Hematopoietic multipotent progenitor cell treated with erythropoietin and hydrocortisone succinate and interleukin-3 and kit ligand, for 8 days (in vitro differentiated cells): ENCODE measurements at regions not wholly inside any gene's neighbourhood (a gene's known extent, or its start where the extent isn't known, plus 50 kb on each side); places are given as distances from the start of the nearest gene placed in this dataset.
"Not testable (repeated sequence)": the region's sequence is repeated elsewhere in the genome, so short reads cannot be mapped to it uniquely, and the experiment has no call there.

Experiments
- DNase-seq: peaks from one replicate; pipeline ENCODE4 v3.0.0-alpha.2; 2015

DNA sequence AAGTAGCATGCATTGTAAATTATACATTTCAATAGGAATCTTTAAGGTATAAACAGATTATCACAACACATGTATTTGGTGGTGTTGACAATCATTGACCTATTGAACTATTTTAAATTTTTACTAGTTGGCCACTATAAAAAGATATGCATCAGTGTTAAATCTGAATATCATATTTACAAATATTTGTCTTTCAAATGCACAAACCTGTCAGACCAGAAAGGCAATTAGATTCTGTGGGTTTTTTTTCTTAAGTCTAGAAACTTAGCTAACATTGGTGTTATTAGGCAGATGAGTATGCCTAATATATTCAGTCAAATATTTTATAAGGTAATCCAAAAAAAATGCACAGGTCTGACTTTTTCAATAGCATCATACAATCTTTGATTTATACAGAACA is 241.4 kb upstream of the DGKB start:
- DNase-seq: no peak

DNA sequence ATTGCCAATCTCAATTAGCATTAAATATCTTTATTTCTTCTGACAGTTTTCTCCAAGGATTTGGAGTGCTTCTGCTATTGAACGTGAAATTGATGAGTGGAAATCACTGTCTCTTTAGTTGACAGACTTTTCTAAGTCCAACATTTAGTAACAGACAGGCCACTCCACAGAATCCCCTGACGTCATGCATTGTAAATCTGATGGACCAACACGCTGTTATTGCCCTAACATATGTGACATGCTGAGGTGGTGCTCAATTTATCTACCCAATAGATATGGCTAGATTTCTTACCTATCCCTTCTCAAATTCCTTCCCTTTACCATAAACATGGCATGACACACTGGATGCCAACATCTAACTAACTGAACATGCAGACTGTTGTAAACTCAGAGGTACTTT is 240.6 kb upstream of the DGKB start:
- no peak for DNase-seq

DNA sequence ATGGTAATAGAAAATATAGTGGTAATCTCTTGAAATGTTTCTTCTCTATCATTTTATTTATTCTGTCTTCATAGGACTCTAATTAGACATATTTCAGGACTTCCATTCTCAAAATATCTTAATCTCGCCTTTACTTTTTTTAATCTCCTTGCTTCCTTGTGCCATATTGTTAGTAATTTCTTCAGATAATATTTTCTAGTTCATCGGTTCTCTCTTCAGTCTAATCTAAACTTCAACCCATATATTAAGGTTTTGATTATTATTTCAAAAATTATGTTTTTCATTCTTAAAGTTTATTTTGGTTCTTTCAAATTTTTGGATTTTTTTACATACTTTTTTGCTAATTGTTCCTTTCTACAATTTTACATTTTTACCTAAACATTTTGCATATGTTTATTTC is 237.9 kb upstream of the DGKB start:
- DNase-seq: no peak

DNA sequence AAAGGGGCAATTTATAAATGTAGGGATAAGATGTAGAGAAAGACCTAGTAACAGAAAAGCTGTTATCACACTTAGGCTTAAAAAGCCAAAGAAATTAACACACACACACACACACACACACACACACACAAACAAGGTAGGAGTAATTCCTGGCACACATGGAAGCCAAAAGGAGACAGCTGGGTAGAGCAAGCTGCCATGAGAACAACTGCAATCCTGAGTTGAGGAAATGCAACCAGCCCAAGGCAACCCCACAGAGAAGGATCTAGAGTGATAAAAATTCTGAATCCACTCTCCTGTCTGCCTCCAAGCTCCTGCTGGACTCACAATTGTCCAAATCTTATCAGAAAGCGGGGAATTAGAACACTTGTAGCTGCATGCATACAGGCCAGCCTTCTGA is 229.1 kb upstream of the DGKB start:
- DNase-seq: no peak

DNA sequence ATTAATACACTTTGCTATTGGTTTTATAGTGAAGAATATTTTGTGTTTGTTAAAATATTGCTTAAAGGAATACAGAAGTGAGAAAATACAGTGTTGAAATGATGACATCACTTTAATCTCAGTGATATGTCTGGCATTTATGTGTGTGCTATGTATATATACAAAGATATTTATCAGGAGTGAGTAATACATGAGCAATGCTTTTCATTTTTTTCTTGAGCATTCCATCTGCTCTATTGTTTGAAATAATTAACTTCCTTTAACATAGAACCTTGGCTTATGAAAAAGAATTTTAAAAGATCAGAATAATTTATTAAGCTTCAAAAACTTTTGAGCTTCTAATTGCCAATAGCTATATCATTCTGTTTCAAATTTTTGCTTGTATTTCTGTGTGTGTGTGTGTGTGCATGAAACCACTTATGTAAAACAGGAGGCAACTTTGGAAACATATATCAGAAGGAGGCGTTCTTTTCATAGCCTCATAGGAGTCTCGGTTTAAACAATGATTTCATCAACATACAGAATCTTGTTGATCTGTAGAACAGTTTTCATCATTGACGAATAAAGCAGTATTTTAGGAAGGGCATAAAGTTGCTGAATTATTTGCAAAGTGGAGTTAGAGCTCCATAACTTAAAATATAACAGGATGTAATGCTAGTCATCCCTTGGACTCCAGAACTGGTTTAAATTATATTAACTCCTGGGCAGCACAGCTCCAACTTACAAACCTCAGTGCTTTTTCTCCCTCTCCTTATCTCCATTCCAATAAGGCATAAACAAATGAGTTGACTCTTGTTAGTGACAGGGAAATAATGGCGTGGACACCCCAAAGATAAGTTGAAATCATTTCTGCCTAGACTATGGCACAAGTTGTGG is 228.4 kb upstream of the DGKB start:
- no peak for DNase-seq

DNA sequence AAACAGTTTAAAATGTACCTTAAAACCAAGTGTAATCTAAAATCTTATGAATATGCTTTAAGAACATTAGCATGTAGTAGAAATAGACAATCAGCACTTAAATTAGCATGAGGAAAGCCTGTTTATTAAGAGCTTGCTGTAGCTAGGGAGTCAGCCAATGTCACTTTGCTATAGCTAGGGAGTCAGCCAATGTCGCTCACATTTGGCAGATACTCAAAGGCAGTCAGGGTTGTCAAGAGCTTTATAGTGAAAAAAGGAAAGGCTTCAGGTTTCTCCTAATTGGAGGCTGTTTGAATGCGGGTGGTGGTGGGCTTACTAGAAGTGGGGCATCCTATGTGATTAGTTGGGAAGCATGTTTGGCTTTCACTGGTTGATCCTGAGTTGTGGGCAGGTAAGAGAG is 226.2 kb upstream of the DGKB start:
- DNase-seq: no peak

DNA sequence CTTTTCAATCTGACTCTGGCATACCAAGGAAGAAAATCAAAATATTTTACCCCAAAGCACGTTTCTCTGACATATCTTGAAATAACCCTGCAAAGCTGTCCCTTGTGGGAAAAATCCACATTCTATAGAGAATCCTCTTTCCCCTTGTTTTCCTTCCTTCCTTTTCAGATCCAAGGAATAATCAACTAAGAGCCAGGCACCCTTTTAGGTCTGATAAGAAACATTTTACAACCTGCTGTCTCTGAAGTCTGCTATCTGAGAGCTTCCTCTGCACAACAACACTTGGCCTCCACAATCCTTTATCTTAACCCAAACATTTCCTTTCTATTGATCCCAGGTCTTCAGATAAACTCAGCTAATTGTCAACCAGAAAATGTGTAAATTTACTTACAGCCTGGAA is 224.1 kb upstream of the DGKB start:
- not testable (repeated sequence) for DNase-seq

DNA sequence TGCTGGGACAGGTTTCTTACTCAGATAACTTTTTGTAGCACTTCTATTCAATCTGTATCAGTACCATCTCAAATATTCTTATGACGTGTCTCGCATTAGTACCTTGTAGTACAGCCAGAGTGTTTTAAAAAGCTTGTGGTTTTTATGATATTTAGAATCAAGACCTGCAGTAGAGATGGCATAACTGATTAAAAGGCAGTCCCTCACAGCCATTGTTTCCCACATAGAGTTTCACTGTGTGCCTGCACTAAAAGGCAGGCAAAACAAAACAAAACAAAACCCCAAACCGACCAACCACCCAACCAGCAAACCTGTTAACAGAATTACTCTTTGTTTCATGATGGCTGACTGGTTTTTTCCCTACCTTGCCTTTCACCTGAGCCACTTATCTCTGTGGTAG is 221.3 kb upstream of the DGKB start:
- DNase-seq: no peak

DNA sequence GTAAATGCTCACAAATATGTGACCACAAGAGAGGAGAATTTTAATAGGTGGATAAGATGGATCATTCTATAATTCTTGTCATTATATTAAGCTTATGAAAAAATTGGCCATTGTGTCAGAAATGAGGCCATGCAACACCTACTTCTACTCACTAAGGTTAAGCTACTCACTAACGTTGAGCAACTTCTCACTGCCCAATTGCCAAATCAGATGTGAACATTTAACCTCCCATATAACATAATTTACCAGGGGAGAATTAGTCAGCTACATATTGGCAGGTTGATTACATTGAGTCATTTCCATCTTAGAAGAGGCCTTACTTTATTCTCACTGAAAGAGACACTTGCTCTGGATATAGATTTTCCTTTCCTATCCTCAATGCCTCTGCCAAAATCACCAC is 211.2 kb upstream of the DGKB start:
- DNase-seq: no peak

DNA sequence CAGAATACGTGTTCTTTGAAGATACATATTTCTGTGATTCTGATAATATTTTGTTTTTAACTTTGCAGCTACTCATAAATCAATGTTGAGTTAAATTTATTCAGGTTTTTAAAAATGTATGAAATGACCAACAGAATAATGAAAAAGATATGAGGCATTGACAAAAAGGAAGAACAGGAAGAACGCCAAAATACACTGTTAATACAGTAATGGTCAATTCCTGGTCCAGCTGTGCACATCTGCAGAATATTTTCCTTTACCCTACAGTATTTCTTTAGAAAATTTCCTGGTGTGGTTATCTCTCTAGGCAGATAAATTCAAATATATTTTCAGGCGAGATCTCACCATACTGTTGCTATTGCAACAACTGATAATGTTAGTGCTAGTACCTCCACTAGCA is 203.2 kb upstream of the DGKB start:
- no peak for DNase-seq

DNA sequence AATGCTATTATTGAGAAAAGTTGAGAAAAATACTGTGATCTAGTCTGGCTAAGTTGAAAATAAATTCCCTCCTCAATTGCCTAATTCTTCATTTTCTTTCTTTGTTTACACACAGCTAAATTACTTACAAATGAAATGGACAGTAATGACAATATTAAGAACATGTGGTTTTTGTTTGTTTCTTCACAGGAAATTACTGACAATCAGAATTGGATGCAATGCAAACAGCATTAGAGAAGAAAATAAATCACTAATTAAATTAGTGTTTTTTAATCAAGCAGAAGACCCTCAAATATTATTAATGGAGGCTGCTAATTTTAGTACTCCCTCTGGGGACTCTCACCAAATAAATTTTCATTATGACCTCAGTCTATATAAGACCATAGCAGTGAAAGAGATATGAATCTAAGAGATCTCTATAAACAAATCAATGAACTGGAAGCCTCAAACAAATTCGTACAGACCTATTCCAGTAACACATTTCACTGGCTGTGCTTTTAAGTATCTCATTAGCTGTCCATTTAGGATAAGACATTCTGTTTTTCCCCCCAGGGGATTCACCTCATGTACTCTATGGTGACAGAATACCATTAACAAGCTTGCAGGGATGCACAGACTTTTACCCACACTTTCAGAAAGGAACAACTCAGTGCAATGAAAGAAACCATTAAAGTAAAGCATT is 202.0 kb upstream of the DGKB start:
- no peak for DNase-seq

DNA sequence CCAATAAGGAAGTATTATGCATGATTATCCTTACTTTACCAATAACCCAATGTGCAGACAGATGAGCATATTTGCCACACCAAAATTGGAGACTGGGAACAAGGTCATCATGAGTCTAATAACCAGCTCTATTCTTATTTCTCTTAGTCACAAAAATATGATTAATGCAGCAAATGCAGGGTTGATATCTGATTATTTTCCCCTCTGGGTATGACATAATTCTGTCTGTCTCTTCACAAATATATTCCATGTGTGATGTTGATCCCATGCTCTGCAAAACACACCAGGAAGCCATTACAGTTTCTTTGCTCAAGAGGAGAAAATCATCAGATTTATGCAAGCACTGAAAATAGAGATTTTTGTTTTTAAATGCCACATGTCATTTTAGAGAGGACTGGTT is 196.5 kb upstream of the DGKB start:
- DNase-seq: no peak

DNA sequence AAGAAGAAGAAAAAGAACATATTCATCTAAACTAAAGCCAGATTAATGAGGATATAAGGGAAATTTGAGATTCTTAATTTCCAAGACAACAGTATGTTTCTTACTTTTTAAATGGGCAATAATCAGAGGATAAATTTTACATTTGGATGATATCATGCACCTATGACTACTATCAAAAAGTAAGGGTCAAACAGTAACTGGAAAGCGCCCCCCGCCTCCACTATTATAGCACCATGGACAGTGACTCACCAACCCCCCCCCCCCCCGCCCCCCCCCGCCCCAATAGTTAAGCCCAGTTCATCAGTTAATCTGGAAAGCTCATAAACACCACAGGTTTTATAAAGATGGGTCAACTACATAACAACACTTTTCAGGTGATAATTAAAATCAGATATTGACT is 194.3 kb upstream of the DGKB start:
- DNase-seq: no peak

DNA sequence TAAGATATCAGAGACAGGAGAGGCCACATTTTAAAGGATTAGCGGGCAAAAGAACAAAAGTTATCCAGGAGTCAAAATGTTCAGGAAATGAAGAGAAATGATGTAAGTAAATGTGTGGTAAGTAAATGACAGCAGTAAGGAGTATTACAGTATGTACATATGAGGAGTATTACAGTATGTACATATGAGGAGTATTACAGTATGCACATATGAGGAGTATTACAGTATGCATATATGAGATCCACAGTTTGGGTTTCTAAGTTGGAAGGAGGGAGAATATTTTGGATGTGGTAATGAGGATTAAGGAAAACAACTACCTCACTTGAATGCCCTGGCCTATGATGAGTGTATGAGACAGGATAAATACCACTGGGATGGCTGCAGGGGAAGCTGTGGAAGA is 192.4 kb upstream of the DGKB start:
- DNase-seq: no peak

DNA sequence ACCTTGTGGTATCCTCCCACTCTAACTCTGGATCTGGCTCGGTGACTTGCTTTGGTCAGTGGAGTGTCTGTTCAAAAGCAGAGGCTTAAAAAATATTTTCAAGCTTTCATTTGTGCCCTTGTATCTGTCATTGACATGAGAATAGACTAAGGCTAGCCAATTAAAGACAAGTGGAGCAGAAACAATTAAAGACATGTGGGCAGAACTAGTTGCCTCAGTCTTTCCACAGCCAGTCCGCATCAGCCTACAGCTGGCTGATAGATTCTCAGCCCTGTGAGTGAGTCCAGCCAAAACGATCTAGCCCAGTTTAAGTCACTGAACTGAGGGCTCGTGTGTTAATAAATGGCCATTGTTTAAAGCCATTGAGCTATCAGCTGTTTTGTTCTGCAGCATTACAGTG is 185.2 kb upstream of the DGKB start:
- no peak for DNase-seq

DNA sequence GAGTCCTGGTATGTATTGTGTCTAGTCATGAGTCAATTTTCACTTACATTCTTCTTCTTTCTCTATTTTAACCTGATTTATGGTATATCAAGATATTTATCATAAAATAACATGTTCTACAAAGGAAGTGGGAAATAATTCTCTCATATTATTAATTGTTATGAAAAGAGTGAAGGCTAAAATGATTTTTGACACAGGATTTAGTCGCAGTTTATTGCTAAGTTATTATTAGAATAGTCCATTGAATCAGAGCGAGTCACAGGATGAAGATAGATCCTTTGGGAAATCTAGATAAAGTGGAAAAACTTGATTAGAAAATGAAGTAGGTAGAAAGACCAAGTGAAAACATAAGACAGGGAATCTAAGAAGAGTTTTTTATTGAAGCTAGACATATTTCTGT is 184.3 kb upstream of the DGKB start:
- DNase-seq: no peak

DNA sequence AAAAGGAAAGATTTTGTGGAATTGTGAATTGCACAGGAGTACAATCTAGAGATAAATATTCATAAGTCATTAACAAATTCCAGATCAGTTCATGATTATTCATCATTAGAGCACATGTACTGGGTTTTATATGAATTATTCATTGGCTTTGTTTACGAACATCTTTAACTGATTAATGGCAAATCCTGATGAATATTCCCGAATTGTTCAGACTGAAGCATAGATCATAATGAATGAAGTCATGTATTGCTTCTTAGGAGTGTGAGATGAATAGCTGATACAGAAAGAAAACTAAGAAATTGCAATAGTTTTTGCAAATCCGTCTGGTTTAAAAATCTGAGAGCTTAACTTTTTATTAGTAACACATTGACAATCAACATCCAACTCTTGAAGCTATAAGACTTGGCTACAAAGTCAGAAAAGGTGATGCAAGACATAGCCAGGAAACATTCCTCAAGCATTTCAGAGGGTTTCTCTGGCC is 183.6 kb upstream of the DGKB start:
- DNase-seq: no peak

DNA sequence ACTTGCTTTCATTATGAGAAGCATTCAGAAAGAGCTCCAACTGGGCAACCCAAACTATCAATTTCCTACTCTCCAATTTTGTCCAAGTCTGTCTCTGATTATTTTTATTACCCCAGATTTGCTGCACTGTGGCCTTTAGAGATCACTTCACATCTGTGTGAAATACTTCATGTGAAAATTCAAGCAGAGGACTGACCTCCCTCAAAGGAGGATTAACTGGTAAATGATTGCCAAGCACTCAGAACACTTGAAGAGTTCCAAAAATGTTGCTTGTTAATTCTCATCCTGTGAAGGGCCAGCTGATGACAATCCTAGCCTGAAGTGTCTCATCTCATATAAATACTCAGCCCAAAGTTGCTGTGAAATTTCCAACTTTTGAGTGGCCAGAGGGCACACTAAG is 182.8 kb upstream of the DGKB start:
- DNase-seq: no peak

DNA sequence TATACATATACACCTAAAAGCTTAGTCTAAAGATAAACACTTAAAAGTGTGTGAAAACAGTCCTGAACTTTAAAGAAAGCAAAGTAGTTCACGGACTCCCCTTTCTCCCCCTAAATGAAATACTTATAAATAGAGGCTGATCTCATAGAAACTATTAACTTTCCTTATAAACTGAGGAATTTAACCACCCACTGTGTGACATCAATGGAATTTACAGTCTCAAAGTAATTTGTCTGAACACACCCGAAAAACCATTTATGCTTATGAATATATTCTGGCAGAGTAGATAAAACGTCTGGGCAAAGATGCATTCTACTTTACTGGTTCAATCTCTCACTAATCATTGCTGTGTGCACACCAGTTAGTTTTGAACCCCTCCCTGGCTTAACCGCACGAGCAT is 181.8 kb upstream of the DGKB start:
- no peak for DNase-seq

DNA sequence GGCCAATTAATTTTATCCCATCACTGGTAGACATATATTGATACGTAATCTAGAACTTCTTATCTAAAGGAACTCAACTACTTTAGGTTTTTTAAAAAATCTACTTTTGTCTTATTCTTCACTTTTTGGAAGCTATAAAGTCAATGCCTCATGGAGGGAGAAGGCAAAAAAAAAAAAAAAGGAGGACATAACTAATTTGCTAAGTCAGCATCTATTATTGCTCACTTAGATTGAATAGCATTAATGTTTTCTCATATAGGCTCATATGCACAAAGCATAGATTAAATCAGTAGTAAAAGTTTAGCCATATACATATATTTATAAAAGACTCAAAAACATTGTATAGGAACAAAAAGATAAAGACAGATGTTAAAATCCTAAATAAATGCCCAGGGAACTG is 179.3 kb upstream of the DGKB start:
- no peak for DNase-seq

DNA sequence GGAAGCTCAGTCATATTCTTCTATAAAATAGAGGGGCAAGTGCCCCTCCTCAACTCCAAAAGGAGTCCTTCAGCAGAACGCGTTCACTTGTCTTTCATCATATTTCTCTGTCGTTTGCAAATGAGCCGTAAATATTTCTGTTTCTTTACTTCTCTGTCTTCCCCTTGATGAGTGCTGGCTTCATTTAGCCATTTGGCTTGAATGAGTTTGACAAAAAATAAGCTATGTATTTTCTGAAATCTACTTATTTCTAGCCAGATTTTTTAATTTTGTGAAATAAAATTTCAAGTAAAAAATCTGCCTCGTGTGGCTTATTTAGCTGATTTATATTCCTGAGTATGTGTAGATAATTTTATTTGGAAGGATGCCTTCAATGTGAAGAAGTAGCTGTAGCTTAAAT is 170.8 kb upstream of the DGKB start:
- no peak for DNase-seq

DNA sequence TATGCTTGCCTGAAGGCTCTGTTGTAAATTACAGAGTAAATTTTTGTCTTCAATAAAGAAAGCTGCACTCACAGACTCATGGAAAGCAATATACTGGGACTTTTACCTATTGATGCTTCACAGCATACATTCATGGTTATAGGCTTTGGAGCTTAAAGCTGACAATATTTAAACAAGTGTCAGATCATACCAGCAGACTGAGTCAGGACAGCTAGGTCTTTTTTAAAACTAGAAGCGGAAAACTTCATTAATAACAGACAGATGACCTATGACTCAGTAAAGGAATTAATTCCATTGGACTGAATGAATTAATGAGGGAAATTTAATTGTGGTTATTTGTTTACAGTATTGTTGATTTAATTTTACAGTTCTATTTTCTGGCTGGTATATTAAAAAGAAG is 165.8 kb upstream of the DGKB start:
- DNase-seq: no peak

DNA sequence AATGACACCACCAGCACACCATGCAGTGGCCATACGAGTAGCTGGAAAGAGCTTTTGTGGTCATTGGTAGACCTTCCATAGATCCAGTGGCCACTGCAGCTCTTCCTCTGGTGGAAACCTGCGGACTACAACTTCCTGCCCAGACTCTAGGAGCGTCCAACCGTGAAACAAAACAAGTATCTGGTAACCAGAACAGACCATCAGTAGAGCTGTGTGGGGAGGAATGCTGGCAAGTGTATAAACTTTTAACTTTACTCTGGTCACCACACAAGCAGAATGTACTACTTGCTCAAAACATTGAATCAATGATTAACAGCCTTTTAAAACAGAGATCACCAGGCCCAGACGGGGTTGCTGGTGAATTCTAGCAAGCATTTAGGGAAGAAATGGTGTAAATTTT is 154.7 kb upstream of the DGKB start:
- no peak for DNase-seq

DNA sequence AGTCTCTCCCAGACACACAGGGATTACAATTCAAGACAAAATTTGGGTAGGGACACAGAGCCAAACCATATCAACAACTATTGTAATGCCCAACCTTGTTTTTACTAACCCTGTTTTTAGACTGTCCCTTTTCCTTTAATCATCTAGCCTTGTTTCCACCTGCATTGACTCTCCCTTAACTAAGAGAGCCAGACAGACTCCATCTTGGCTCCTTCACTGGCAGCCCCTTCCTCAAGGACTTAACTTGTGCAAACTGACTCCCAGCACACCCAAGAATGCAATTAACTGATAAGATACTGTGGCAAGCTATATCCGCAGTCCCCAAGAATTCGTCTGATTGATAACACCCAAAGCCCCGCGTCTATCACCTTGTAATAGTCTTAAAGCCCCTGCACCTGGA is 151.8 kb upstream of the DGKB start:
- DNase-seq: peak; percentile 18

DNA sequence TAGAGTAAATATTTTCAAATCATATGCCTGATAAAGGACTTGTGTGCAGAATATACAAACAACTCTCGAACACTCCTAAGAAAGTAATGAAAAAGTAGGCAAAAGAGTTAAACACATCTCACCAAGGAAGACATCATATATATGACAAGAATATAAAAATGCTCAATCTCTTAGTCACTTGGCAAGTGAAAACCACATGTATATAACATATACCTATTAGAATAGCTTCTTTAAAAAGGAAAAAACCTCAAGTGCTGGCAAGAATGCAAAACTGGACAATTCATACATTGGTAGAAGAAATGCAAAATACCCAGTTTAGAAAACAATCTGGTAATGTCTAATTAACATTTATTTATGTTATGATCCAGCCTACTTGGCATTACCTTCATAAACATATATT is 146.6 kb upstream of the DGKB start:
- no peak for DNase-seq
